Epithelial cell of proximal tubule (primary cell): ENCODE measurements at regions not wholly inside any gene's neighbourhood (a gene's known extent, or its start where the extent isn't known, plus 50 kb on each side); places are given as distances from the start of the nearest gene placed in this dataset.

Experiments
- DNase-seq: peaks from one replicate; pipeline ENCODE4 v3.0.0-alpha.2; 2011; ENCODE audit warnings: low read depth
- H3K4me3 ChIP-seq: 2 replicates; pipeline ENCODE4 v1.5.1; 2011; ENCODE audit warnings: low read depth, mild to moderate bottlenecking, low read length
- CTCF ChIP-seq: conservative IDR thresholded peaks from 2 replicates; pipeline ENCODE4 v1.5.1; 2012; ENCODE audit warnings: low read depth, mild to moderate bottlenecking, low read length

DNA sequence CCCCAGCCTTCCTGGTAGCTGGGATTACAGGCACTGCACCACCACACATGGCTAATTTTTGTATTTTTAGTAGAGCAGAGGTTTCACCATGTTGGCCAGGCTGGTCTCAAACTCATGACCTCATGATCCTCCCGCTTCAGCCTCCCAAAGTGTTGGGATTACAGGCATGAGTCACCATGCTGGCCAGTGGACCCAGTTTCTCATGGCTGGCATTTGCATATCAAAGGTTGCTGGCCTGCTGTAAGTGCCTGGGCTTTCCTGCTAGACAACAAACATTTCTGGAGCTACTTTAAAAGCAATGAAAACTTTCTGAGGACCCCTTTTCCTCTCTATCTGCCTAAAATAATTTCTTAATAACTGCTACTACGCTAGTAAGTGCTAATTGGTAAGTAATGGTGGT, 228.2 kb downstream of the PCDH10 start:
- DNase-seq = no peak
- no peak overlapping the region for H3K4me3 ChIP-seq
- TF ChIP-seq CTCF = no peak

- H3K4me3 ChIP-seq = no peak overlapping the region
- no peak for DNase-seq
- TF ChIP-seq CTCF = no peak
Observed at GRCh38 chr4:133372699-133373098, 223.6 kb downstream of the PCDH10 start.

DNA sequence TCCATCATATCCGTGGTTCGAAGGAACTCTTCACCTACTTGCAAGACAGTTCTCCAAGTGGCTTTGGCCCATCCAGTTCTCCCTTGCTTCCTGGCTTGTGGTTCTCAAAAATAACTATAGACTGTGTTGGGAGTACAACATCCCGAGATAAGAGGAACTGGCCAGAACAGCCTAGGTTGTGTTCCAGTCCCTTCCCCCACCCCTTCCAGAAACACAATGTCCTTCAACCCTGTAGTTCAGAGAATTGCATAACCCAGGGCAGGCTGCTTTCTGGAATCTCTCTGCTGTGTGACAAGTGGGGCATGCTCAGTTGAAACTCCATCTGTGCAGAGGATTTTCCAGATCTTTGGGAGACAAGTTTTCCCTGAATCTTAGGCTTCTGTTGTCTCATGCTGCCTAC, 206.5 kb downstream of the PCDH10 start:
- no peak for DNase-seq
- H3K4me3 ChIP-seq = no peak overlapping the region
- TF ChIP-seq CTCF = no peak

DNA sequence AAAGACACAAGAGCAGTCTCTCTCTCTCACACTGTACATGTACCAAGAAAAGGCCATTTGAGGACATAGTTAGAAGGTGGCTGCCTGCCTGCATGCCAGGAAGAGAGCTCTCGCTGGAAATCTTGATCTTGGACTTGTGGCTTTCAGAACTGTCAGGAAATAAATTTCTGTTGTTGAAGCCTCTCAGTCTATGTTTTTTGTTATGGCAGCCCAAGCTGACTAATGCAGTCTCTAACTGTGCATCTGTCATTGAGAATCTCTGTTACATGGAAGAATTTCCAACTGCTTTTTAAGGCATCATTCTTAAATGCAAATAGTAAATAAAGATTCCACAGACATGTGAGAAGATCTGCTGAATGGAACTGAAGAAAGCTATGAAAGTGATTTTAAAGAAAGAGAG, 198.3 kb downstream of the PCDH10 start:
- no peak for TF ChIP-seq CTCF
- no peak overlapping the region for H3K4me3 ChIP-seq
- no peak for DNase-seq

DNA sequence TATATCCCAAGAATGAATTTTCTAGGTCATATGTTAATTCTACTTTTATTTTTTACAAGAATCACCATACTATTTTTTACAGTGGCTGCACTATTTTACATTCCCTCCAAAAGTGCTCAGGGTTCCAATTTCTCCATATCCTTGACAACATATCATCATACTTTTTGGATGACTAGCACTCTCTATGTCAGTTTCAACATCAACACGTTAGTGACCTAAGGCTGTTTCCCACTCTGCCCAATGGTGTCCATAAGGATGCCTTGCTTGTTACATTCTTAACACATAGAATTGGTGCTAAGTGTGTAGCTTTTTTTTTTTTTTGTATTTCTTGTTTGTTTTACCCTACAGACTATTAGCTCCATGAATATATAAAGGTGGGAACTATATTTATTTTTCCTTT, 175.4 kb downstream of the PCDH10 start:
- TF ChIP-seq CTCF = no peak
- no peak for DNase-seq

GRCh38 chr4:133323670-133324069, 174.6 kb downstream of the PCDH10 start:
- DNase-seq = no peak
- no peak overlapping the region for H3K4me3 ChIP-seq
- no peak for TF ChIP-seq CTCF

More for the DNA sequence above, 175.4 kb downstream of the PCDH10 start:
- H3K4me3 ChIP-seq = no peak overlapping the region

GRCh38 chr4:133320576-133321170, 171.6 kb downstream of the PCDH10 start:
- peak; percentile 3 for DNase-seq
- TF ChIP-seq CTCF = peak; percentile 77

More at GRCh38 chr4:133320576-133321170, 171.6 kb downstream of the PCDH10 start:
- H3K4me3 ChIP-seq = no peak overlapping the region
